GM19043 (cell line): ENCODE measurements at regions not wholly inside any gene's neighbourhood (a gene's known extent, or its start where the extent isn't known, plus 50 kb on each side); places are given as distances from the start of the nearest gene placed in this dataset.
"Not testable (repeated sequence)": the region's sequence is repeated elsewhere in the genome, so short reads cannot be mapped to it uniquely, and the experiment has no call there.

Experiments
- ATAC-seq: cut with Tn5 transposase; IDR thresholded peaks from one replicate; pipeline ENCODE4 v1.9.1; 2021; ENCODE audit warnings: low read depth; ENCODE audit not compliant: unreplicated experiment

GRCh38 chr10:120186506-120186905, 270.5 kb upstream of the PLPP4 start:
- no peak for ATAC-seq

- ATAC-seq, result not testable (repeated sequence)
Measured at GRCh38 chr10:120187168-120187567, 269.9 kb upstream of the PLPP4 start.

- no peak for ATAC-seq
Measured at GRCh38 chr10:120188950-120189349, 268.1 kb upstream of the PLPP4 start.

- no peak for ATAC-seq
Measured at GRCh38 chr10:120195984-120196712, 260.9 kb upstream of the PLPP4 start.

- ATAC-seq, result no peak
Measured at GRCh38 chr10:120204877-120205276, 252.2 kb upstream of the PLPP4 start.

GRCh38 chr10:120205368-120206018, 251.5 kb upstream of the PLPP4 start:
- no peak for ATAC-seq

- ATAC-seq, result no peak
Measured at GRCh38 chr10:120208488-120208887, 248.5 kb upstream of the PLPP4 start.

GRCh38 chr10:120209124-120209762, 247.8 kb upstream of the PLPP4 start:
- no peak for ATAC-seq

GRCh38 chr10:120212275-120212674, 244.8 kb upstream of the PLPP4 start:
- no peak for ATAC-seq

- ATAC-seq, result not testable (repeated sequence)
Measured at GRCh38 chr10:120213283-120213682, 243.7 kb upstream of the PLPP4 start.

GRCh38 chr10:120217736-120218135, 239.3 kb upstream of the PLPP4 start:
- ATAC-seq, result no peak

- ATAC-seq, result peak; percentile 57
Measured at GRCh38 chr10:120221873-120222485, 235.0 kb upstream of the PLPP4 start.

GRCh38 chr10:120229641-120230040, 227.4 kb upstream of the PLPP4 start:
- no peak for ATAC-seq

- ATAC-seq, result not testable (repeated sequence)
Measured at GRCh38 chr10:120239695-120240094, 217.3 kb upstream of the PLPP4 start.

GRCh38 chr10:120251821-120252442, 205.1 kb upstream of the PLPP4 start:
- no peak for ATAC-seq

- ATAC-seq, result no peak
Measured at GRCh38 chr10:120253131-120253530, 203.9 kb upstream of the PLPP4 start.

GRCh38 chr10:120260456-120260855, 196.6 kb upstream of the PLPP4 start:
- no peak for ATAC-seq

GRCh38 chr10:120262857-120263547, 194.0 kb upstream of the PLPP4 start:
- peak; percentile 78 for ATAC-seq

- no peak for ATAC-seq
Measured at GRCh38 chr10:120266022-120266421, 191.0 kb upstream of the PLPP4 start.

GRCh38 chr10:120270906-120271305, 186.1 kb upstream of the PLPP4 start:
- ATAC-seq, result no peak
